Endodermal cell (in vitro differentiated cells): ENCODE measurements at regions not wholly inside any gene's neighbourhood (a gene's known extent, or its start where the extent isn't known, plus 50 kb on each side); places are given as distances from the start of the nearest gene placed in this dataset.

Experiments
- DNase-seq: peaks from one replicate; pipeline ENCODE4 v3.0.0-alpha.2; 2017
- H3K27ac ChIP-seq: 2 replicates; pipeline ENCODE4 v1.5.1; 2013; ENCODE audit warnings: mild to moderate bottlenecking, low read depth, low read length, moderate library complexity
- H3K27me3 ChIP-seq: 2 replicates; pipeline ENCODE4 v1.6.1; 2013; ENCODE audit warnings: mild to moderate bottlenecking, low read length, moderate library complexity; ENCODE audit not compliant: insufficient read depth, control insufficient read depth, poor library complexity, severe bottlenecking
- H3K36me3 ChIP-seq: 2 replicates; pipeline ENCODE4 v1.7.0; 2013; ENCODE audit warnings: mild to moderate bottlenecking, low read length, moderate library complexity; ENCODE audit not compliant: control insufficient read depth, insufficient read depth
- H3K4me1 ChIP-seq: one replicate; pipeline ENCODE4 v1.7.0; 2013; ENCODE audit warnings: low read length; ENCODE audit not compliant: control insufficient read depth, insufficient read depth
- H3K4me3 ChIP-seq: 2 replicates; pipeline ENCODE4 v1.5.1; 2013; ENCODE audit warnings: mild to moderate bottlenecking, low read length, moderate library complexity
- H3K9ac ChIP-seq: 2 replicates; pipeline ENCODE4 v1.6.1; 2013; ENCODE audit warnings: mild to moderate bottlenecking, low read length, moderate library complexity; ENCODE audit not compliant: poor library complexity, severe bottlenecking; ENCODE audit errors: extremely low read depth
- H3K9me3 ChIP-seq: 2 replicates; pipeline ENCODE4 v1.6.1; 2013; ENCODE audit warnings: mild to moderate bottlenecking, low read length, moderate library complexity; ENCODE audit not compliant: control insufficient read depth
- H3K27ac Mint-ChIP-seq: 2 replicates; pipeline ENCODE4 v1.8.0; 2020; ENCODE audit warnings: mixed read lengths
- H3K27me3 Mint-ChIP-seq: 2 replicates; pipeline ENCODE4 v1.8.0; 2021; ENCODE audit warnings: mild to moderate bottlenecking, mixed read lengths; ENCODE audit not compliant: insufficient read depth
- H3K36me3 Mint-ChIP-seq: 2 replicates; pipeline ENCODE4 v1.8.0; 2020; ENCODE audit warnings: low read depth, mixed read lengths
- H3K4me1 Mint-ChIP-seq: 2 replicates; pipeline ENCODE4 v1.8.0; 2020; ENCODE audit warnings: mixed read lengths
- H3K4me3 Mint-ChIP-seq: 2 replicates; pipeline ENCODE4 v1.8.0; 2020; ENCODE audit warnings: mild to moderate bottlenecking, moderate library complexity, mixed read lengths
- H3K9me3 Mint-ChIP-seq: 2 replicates; pipeline ENCODE4 v1.8.0; 2020; ENCODE audit warnings: mild to moderate bottlenecking, mixed read lengths
- CTCF ChIP-seq: fragments of 200-600 bp; sonication (generic); conservative IDR thresholded peaks from 2 replicates; pipeline ENCODE4 v1.5.0; 2021; ENCODE audit warnings: antibody characterized with exemption, mild to moderate bottlenecking
- WGBS, 2 experiments: methylation state at CpG; one replicate each; pipeline versions ENCODE4 v1.1.5 to v1.1.7; 2013; ENCODE audit warnings: missing lambda C conversion rate in 2 of 2, mixed read lengths in 1 of 2; ENCODE audit not compliant: insufficient coverage in 1 of 2, insufficient read length in 1 of 2; 5-methylcytosine and 5-hydroxymethylcytosine counted together

- Mint-ChIP-seq H3K9me3 (no peaks in the 10 kb centered on the region), H3K27ac (no peak overlapping the region), H3K4me1 (peaks cover 7% of the 10 kb centered on the region), H3K27me3 (no peaks in the 10 kb centered on the region), H3K36me3 (no peaks in the 10 kb centered on the region), H3K4me3 (no peak overlapping the region)
- Histone ChIP-seq H3K36me3 (no peaks in the 10 kb centered on the region), H3K27ac (no peak overlapping the region), H3K9me3 (no peaks in the 10 kb centered on the region), H3K4me1 (no peaks in the 10 kb centered on the region), H3K4me3 (no peak overlapping the region), H3K27me3 (no peaks in the 10 kb centered on the region), H3K9ac (no peak overlapping the region)
- 85 to 100% methylated on average over 3 of the region's 3 CpGs for WGBS, 2 experiments
- no peak for TF ChIP-seq CTCF
- no peak for DNase-seq
These were observed 118.3 kb downstream of the FAT3 start for GRCh38 chr11:92342886-92343285.

- H3K4me1 ChIP-seq: peaks cover 3% of the 10 kb centered on the region
- no peaks in the 10 kb centered on the region for H3K36me3 ChIP-seq
- no peak overlapping the region for H3K4me3 ChIP-seq
- H3K4me3 Mint-ChIP-seq: no peak overlapping the region
- peaks cover 12% of the 10 kb centered on the region for H3K4me1 Mint-ChIP-seq
- no peaks in the 10 kb centered on the region for H3K27me3 ChIP-seq
- no peak overlapping the region for H3K27ac ChIP-seq
- WGBS, 2 experiments: 81 to 84% methylated on average over 2 to 4 of the region's 4 CpGs
- TF ChIP-seq CTCF: no peak
- H3K36me3 Mint-ChIP-seq: no peaks in the 10 kb centered on the region
- DNase-seq: no peak
- no peak overlapping the region for H3K27ac Mint-ChIP-seq
- no peaks in the 10 kb centered on the region for H3K9me3 ChIP-seq
- H3K9me3 Mint-ChIP-seq: no peaks in the 10 kb centered on the region
- H3K9ac ChIP-seq: no peak overlapping the region
- H3K27me3 Mint-ChIP-seq: no peaks in the 10 kb centered on the region
These were observed 121.6 kb downstream of the FAT3 start for GRCh38 chr11:92346220-92346619.

GRCh38 chr11:92347454-92347853, 122.8 kb downstream of the FAT3 start:
- H3K4me1 Mint-ChIP-seq: peaks cover 12% of the 10 kb centered on the region
- no peaks in the 10 kb centered on the region for H3K9me3 ChIP-seq

More at GRCh38 chr11:92347454-92347853, 122.8 kb downstream of the FAT3 start:
- Mint-ChIP-seq H3K27me3 (no peaks in the 10 kb centered on the region), H3K9me3 (no peaks in the 10 kb centered on the region), H3K36me3 (no peaks in the 10 kb centered on the region), H3K27ac (no peak overlapping the region), H3K4me3 (no peak overlapping the region)
- H3K36me3 ChIP-seq: no peaks in the 10 kb centered on the region
- no peak for TF ChIP-seq CTCF
- no peaks in the 10 kb centered on the region for H3K27me3 ChIP-seq
- H3K9ac ChIP-seq: no peak overlapping the region
- no peak overlapping the region for H3K27ac ChIP-seq
- H3K4me1 ChIP-seq: peaks cover 3% of the 10 kb centered on the region
- 88 to 100% methylated on average over 1 of the region's 1 CpG for WGBS, 2 experiments
- DNase-seq: no peak
- no peak overlapping the region for H3K4me3 ChIP-seq
